HL-60 (cell line): ENCODE measurements at regions not wholly inside any gene's neighbourhood (a gene's known extent, or its start where the extent isn't known, plus 50 kb on each side); places are given as distances from the start of the nearest gene placed in this dataset.

ENCODE experiments used
- CTCF ChIP-seq: IDR thresholded peaks from one replicate; pipeline ENCODE4 v1.5.1; 2011; ENCODE audit warnings: low read length, control low read depth, inconsistent platforms; ENCODE audit not compliant: insufficient read depth
- POLR2AphosphoS5 ChIP-seq: IDR thresholded peaks from 2 replicates; pipeline ENCODE4 v1.6.1; 2012; ENCODE audit warnings: low read depth

GRCh38 chr10:124306520-124306919, 112.2 kb downstream of the OAT start:
- TF ChIP-seq CTCF: no peak
- no peak for TF ChIP-seq POLR2AphosphoS5
